Colonic mucosa (tissue), 4 donors: ENCODE measurements at regions not wholly inside any gene's neighbourhood (a gene's known extent, or its start where the extent isn't known, plus 50 kb on each side); places are given as distances from the start of the nearest gene placed in this dataset.

Source experiments
- DNase-seq: peaks from one replicate; pipeline ENCODE4 v3.0.0-alpha.2; 2020
- H3K27ac ChIP-seq: fragments of 200-600 bp; one replicate; pipeline ENCODE4 v1.8.0; 2021
- H3K27me3 ChIP-seq: fragments of 200-600 bp; one replicate; pipeline ENCODE4 v1.8.0; 2021
- H3K36me3 ChIP-seq: fragments of 200-600 bp; one replicate; pipeline ENCODE4 v1.8.0; 2021
- H3K4me1 ChIP-seq: fragments of 200-600 bp; one replicate; pipeline ENCODE4 v1.8.0; 2021; ENCODE audit warnings: mild to moderate bottlenecking
- H3K4me3 ChIP-seq: fragments of 200-600 bp; one replicate; pipeline ENCODE4 v1.8.0; 2021
- H3K9ac ChIP-seq, 2 donors: one replicate each; pipeline ENCODE4 v1.7.0; 2013; ENCODE audit warnings: control low read depth in 2 of 2, low read depth in 2 of 2, low read length in 2 of 2
- H3K9me3 ChIP-seq: fragments of 200-600 bp; one replicate; pipeline ENCODE4 v1.8.0; 2021
- CTCF ChIP-seq: fragments of 200-600 bp; IDR thresholded peaks from one replicate; pipeline ENCODE4 v1.8.0; 2022; ENCODE audit warnings: antibody characterized with exemption, mild to moderate bottlenecking
- intact Hi-C: fragments of 100-400 bp; cut with DNase I; formaldehyde crosslinking; loops from one replicate; pipeline ENCODE4 v1.14.1; 2022
- donor health status: healthy.
- donor health status: DM: no; HTN: no; CAD: no.
- donor health status: DM: no; HTN: no; CAD: no.

GRCh38 chr2:67895227-67895941, 167.4 kb downstream of the C1D start:
- H3K27ac ChIP-seq: no peak overlapping the region
- TF ChIP-seq CTCF: no peak

GRCh38 chr2:67896076-67896475, 166.7 kb downstream of the C1D start:
- no peak overlapping the region for H3K27ac ChIP-seq
- no peak for TF ChIP-seq CTCF
- no peaks in the 10 kb centered on the region for H3K27me3 ChIP-seq
- no peaks in the 10 kb centered on the region for H3K4me1 ChIP-seq
- no peaks in the 10 kb centered on the region for H3K36me3 ChIP-seq
- intact Hi-C loops: no loop called here
- no peak for DNase-seq
- no peaks in the 10 kb centered on the region for H3K9me3 ChIP-seq
- no peak overlapping the region for H3K4me3 ChIP-seq
- no peak overlapping the region for H3K9ac ChIP-seq

More at GRCh38 chr2:67895227-67895941, 167.4 kb downstream of the C1D start:
- no peaks in the 10 kb centered on the region for H3K27me3 ChIP-seq
- H3K4me1 ChIP-seq: no peaks in the 10 kb centered on the region
- DNase-seq: no peak
- H3K36me3 ChIP-seq: no peaks in the 10 kb centered on the region
- intact Hi-C loops: no loop called here
- no peaks in the 10 kb centered on the region for H3K9me3 ChIP-seq
- no peak overlapping the region for H3K4me3 ChIP-seq
- H3K9ac ChIP-seq: no peak overlapping the region

- intact Hi-C loops: no loop called here
- no peaks in the 10 kb centered on the region for H3K9me3 ChIP-seq
- H3K27me3 ChIP-seq: no peaks in the 10 kb centered on the region
- no peaks in the 10 kb centered on the region for H3K4me1 ChIP-seq
- no peak for DNase-seq
- no peak overlapping the region for H3K9ac ChIP-seq
- no peaks in the 10 kb centered on the region for H3K36me3 ChIP-seq
- H3K4me3 ChIP-seq: no peak overlapping the region
- no peak overlapping the region for H3K27ac ChIP-seq
- no peak for TF ChIP-seq CTCF
These were observed 166.3 kb downstream of the C1D start for GRCh38 chr2:67896476-67896875.

GRCh38 chr2:67898595-67898994, 164.2 kb downstream of the C1D start:
- H3K36me3 ChIP-seq: no peaks in the 10 kb centered on the region

GRCh38 chr2:67899187-67899586, 163.6 kb downstream of the C1D start:
- Histone ChIP-seq H3K27ac (no peak overlapping the region), H3K4me1 (no peaks in the 10 kb centered on the region), H3K9ac (no peak overlapping the region), H3K4me3 (no peak overlapping the region), H3K9me3 (no peaks in the 10 kb centered on the region), H3K36me3 (no peaks in the 10 kb centered on the region), H3K27me3 (no peaks in the 10 kb centered on the region)
- TF ChIP-seq CTCF: no peak
- intact Hi-C loops: no loop called here
- DNase-seq: no peak

More at GRCh38 chr2:67898595-67898994, 164.2 kb downstream of the C1D start:
- no peak overlapping the region for H3K4me3 ChIP-seq
- H3K9ac ChIP-seq: no peak overlapping the region
- no peak overlapping the region for H3K27ac ChIP-seq
- DNase-seq: no peak
- TF ChIP-seq CTCF: no peak
- H3K9me3 ChIP-seq: no peaks in the 10 kb centered on the region
- no peaks in the 10 kb centered on the region for H3K4me1 ChIP-seq
- intact Hi-C loops: no loop called here
- H3K27me3 ChIP-seq: no peaks in the 10 kb centered on the region
